Caco-2 (cell line): ENCODE measurements at regions not wholly inside any gene's neighbourhood (a gene's known extent, or its start where the extent isn't known, plus 50 kb on each side); places are given as distances from the start of the nearest gene placed in this dataset.
A peak's percentile ranks its signal among the peaks of the same experiment; 100 is the strongest.
"Not testable (repeated sequence)": the region's sequence is repeated elsewhere in the genome, so short reads cannot be mapped to it uniquely, and the experiment has no call there.

Experiments
- BruUV-seq: library from RNA; stranded (reverse); fragments of 400-500 nt; replicated peaks from 2 replicates; lab custom pipeline; 2021; lab: Mats Ljungman, UMichigan
- CTCF ChIA-PET: fragments of 300-600 bp; sonication (Branson Sonifier 250); formaldehyde crosslinking; loops from one replicate; lab custom pipeline; 2022; ENCODE audit warnings: antibody characterized with exemption; lab: Charles Lee
- POLR2A ChIA-PET: fragments of 300-600 bp; sonication (Branson Sonifier 250); formaldehyde crosslinking; loops from one replicate; lab custom pipeline; 2022; ENCODE audit warnings: antibody characterized with exemption; lab: Charles Lee
- DNase-seq, 2 experiments: peaks; one replicate each; pipeline versions ENCODE4 v3.0.0 to v3.0.0-alpha.2; 2020 to 2022
- H3K27me3 ChIP-seq: replicated peaks from 2 replicates; pipeline ENCODE4 v1.6.0; 2011; ENCODE audit warnings: low read length; ENCODE audit not compliant: control insufficient read depth, insufficient read depth
- H3K36me3 ChIP-seq: 2 replicates; pipeline ENCODE4 v1.5.1; 2011; ENCODE audit warnings: low read length; ENCODE audit not compliant: control insufficient read depth, insufficient read depth
- H3K4me1 ChIP-seq: fragments of 250-450 bp; sonication (Bioruptor Pico); 2 replicates; pipeline ENCODE4 v1.5.1; 2020; ENCODE audit warnings: mild to moderate bottlenecking
- H3K4me3 ChIP-seq: 2 replicates; pipeline ENCODE4 v1.5.1; 2011; ENCODE audit warnings: low read depth, mild to moderate bottlenecking, control low read depth, low read length
- H3K9me3 ChIP-seq: fragments of 250-450 bp; sonication (Bioruptor Pico); 2 replicates; pipeline ENCODE4 v1.5.1; 2020; ENCODE audit warnings: mild to moderate bottlenecking, moderate library complexity
- H3K27ac Mint-ChIP-seq: one replicate; pipeline ENCODE4 v1.8.0; 2022; ENCODE audit warnings: mixed read lengths; ENCODE audit not compliant: unreplicated experiment
- H3K27me3 Mint-ChIP-seq: one replicate; pipeline ENCODE4 v1.8.0; 2022; ENCODE audit warnings: mixed read lengths; ENCODE audit not compliant: insufficient read depth, unreplicated experiment
- H3K36me3 Mint-ChIP-seq: one replicate; pipeline ENCODE4 v1.8.0; 2022; ENCODE audit warnings: mild to moderate bottlenecking, mixed read lengths; ENCODE audit not compliant: insufficient read depth, unreplicated experiment
- H3K4me1 Mint-ChIP-seq: one replicate; pipeline ENCODE4 v1.8.0; 2022; ENCODE audit warnings: low read depth, mixed read lengths; ENCODE audit not compliant: unreplicated experiment
- H3K4me3 Mint-ChIP-seq: one replicate; pipeline ENCODE4 v1.8.0; 2022; ENCODE audit warnings: mild to moderate bottlenecking, moderate library complexity, mixed read lengths; ENCODE audit not compliant: unreplicated experiment
- H3K9me3 Mint-ChIP-seq: one replicate; pipeline ENCODE4 v1.8.0; 2022; ENCODE audit warnings: mixed read lengths; ENCODE audit not compliant: unreplicated experiment
- intact Hi-C: fragments of 100-400 bp; cut with micrococcal nuclease; formaldehyde crosslinking; loops from one replicate; pipeline ENCODE4 v1.10.0; 2022; ENCODE audit not compliant: unreplicated experiment

DNA sequence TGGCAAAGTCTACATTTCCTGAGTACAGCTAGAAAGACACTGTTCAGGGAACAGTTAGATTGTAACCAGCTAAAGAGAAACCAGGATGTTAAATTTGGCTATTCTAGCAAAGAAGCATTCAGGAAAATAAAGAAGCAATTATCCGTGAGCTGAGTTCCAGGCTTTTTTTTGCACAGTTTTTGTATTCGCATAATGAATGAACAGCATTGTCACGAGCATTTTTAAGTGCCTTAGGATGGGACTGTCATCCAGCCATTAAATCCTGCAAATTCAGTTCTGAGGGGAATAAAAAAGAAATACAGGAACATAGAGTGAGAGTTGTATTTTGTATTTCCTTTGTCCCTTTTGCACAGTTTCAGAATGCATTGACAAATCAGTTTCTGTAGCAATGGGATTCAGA lies 1302.2 kb downstream of the CDH12 start:
- H3K27me3 Mint-ChIP-seq, H3K9me3 Mint-ChIP-seq, H3K4me1 Mint-ChIP-seq, H3K36me3 ChIP-seq, POLR2A ChIA-PET, CTCF ChIA-PET, BruUV-seq, DNase-seq, H3K27ac Mint-ChIP-seq, H3K4me1 ChIP-seq, intact Hi-C loops, H3K4me3 ChIP-seq, H3K4me3 Mint-ChIP-seq, H3K27me3 ChIP-seq, H3K36me3 Mint-ChIP-seq, H3K9me3 ChIP-seq: not testable (repeated sequence)

DNA sequence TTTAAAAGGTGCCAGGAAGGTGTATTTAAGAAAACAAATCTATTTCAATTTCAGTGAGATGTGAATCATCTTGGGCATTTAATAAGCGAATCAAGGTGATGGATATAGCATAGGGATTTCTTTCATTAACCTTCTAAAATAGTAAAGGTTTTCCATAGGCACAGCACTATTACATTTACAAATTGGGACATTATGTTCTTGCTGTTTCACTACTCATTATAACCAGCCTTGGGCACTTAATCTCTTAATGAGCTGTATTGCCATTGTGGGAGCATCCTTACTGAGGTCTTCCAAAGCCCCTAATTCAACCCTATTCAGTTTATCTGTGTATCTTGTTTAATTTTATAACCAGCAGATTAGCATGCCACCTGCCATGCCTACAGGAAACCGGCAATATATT lies 1305.5 kb downstream of the CDH12 start:
- H3K4me1 ChIP-seq, DNase-seq, H3K27me3 ChIP-seq, H3K4me1 Mint-ChIP-seq, H3K27me3 Mint-ChIP-seq, BruUV-seq, H3K9me3 ChIP-seq, H3K27ac Mint-ChIP-seq, H3K36me3 ChIP-seq, intact Hi-C loops, H3K4me3 ChIP-seq, H3K4me3 Mint-ChIP-seq, CTCF ChIA-PET, H3K36me3 Mint-ChIP-seq, H3K9me3 Mint-ChIP-seq, POLR2A ChIA-PET: not testable (repeated sequence)

DNA sequence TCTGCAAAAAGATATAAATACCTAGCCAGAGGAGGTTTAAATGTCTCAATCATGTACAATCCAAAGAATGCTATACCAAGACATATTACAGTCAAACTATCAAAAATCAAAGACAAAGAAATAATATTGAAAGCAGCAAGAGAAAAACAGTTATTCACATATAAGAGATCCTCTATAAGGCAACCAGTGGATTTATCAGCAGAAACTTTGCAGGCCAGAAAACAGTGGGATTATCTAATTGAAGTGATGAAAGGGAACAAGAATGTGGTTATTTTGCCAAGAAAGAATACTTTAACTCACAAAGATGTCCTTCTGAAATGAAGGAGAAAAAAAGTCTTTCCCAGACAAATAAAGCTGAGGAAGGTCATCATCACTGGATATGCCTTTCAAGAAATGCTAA lies 1318.0 kb downstream of the CDH12 start:
- H3K4me3 Mint-ChIP-seq, H3K9me3 Mint-ChIP-seq, H3K4me1 ChIP-seq, POLR2A ChIA-PET, BruUV-seq, DNase-seq, H3K4me3 ChIP-seq, H3K4me1 Mint-ChIP-seq, CTCF ChIA-PET, H3K36me3 Mint-ChIP-seq, H3K27ac Mint-ChIP-seq, H3K9me3 ChIP-seq, H3K36me3 ChIP-seq, H3K27me3 Mint-ChIP-seq, intact Hi-C loops, H3K27me3 ChIP-seq: not testable (repeated sequence)

DNA sequence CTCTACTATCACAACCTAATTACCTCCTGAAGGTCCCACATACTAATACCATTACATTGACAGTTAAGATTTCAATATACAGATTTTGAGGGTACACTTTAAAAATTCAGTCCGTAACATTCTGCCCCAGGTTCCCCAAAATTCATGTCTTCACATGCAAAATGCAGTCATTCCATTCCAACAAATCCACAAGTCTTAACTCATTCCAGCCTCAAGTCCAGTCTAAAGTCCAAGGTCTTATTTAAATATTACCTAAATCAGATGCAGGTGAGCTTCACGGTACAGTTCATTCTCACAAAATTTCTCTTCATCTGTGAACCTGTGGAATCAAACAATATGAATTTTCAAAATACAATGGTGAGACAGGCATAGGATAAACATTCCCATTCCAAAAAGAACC lies 1332.0 kb downstream of the CDH12 start:
- not testable (repeated sequence) for BruUV-seq

DNA sequence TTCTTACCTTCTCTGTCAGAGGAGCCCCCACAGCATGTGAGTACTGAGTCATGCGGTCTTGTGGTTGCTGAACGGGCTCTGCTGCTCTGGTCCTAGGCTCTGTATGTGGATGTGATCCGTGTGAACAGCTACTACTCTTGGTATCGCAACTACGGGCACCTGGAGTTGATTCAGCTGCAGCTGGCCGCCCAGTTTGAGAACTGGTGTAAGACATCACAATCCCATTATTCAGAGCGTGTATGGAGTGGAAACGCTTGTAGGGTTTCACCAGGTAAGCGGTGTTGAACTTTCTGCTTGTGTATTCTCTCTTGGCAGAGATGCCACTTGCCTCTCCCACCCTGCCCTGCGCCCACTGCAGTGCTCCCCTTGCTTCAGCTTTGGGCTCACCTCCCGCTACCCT lies 1356.2 kb downstream of the CDH12 start:
- H3K27me3 Mint-ChIP-seq, H3K36me3 ChIP-seq, H3K4me1 Mint-ChIP-seq, H3K27me3 ChIP-seq, H3K27ac Mint-ChIP-seq, DNase-seq, H3K4me1 ChIP-seq, H3K4me3 ChIP-seq, H3K36me3 Mint-ChIP-seq, intact Hi-C loops, CTCF ChIA-PET, BruUV-seq, H3K9me3 Mint-ChIP-seq, POLR2A ChIA-PET, H3K4me3 Mint-ChIP-seq, H3K9me3 ChIP-seq: not testable (repeated sequence)

More for the DNA sequence above, 1332.0 kb downstream of the CDH12 start:
- Mint-ChIP-seq H3K4me3 (peak overlapping the region; percentile 30), H3K27ac (peak overlapping the region; percentile 84), H3K4me1 (peaks cover 18% of the 10 kb centered on the region)
- POLR2A ChIA-PET, H3K9me3 ChIP-seq, DNase-seq, H3K4me3 ChIP-seq, H3K27me3 Mint-ChIP-seq, H3K4me1 ChIP-seq, H3K9me3 Mint-ChIP-seq, intact Hi-C loops, H3K36me3 Mint-ChIP-seq, H3K27me3 ChIP-seq, H3K36me3 ChIP-seq, CTCF ChIA-PET: not testable (repeated sequence)

DNA sequence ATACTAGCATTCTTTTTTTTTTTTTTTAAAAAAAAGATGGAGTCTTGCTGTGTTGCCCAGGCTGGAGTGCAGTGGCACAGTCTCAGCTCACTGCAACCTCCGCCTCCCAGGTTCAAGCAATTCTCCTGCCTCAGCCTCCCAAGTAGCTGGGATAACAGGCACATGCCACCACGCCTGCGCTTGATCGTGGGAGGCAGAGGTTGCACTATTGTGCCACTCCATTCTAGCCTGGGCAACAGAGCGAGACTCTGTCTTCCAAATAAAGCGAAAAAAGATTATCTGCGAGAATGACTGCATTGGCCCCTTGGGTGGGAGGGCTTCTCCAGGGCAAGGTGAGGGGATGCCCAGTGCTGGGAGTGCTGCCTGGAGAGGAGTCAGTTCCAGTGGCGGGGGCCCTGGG lies 1357.1 kb downstream of the CDH12 start:
- POLR2A ChIA-PET, H3K27ac Mint-ChIP-seq: not testable (repeated sequence)

DNA sequence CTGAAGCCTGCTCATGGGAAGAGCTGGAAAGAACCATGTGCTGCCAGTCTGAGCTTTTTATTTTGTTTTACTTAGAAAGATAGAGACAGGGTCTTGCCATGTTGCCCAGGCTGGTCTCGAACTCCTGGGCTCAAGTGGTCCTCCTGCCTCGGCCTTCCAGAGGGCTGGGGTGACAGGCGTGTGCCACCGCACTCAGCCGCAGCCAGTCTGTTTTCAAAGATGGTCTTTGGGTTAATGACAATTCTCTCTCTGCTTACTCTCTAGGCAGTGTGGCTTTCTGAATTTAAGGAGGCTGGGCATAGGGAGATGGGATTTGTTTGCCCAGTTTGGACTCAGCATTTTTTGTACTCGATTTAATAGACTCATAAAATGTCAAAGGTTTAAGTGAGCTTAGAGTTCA lies 1357.9 kb downstream of the CDH12 start:
- BruUV-seq, POLR2A ChIA-PET, H3K9me3 Mint-ChIP-seq, H3K27ac Mint-ChIP-seq, intact Hi-C loops, H3K4me1 ChIP-seq, DNase-seq, H3K27me3 Mint-ChIP-seq, H3K36me3 Mint-ChIP-seq, H3K36me3 ChIP-seq, CTCF ChIA-PET, H3K4me3 Mint-ChIP-seq, H3K27me3 ChIP-seq, H3K9me3 ChIP-seq, H3K4me1 Mint-ChIP-seq, H3K4me3 ChIP-seq: not testable (repeated sequence)

More for the DNA sequence above, 1357.1 kb downstream of the CDH12 start:
- H3K4me1 Mint-ChIP-seq, H3K36me3 ChIP-seq, DNase-seq, H3K4me1 ChIP-seq, H3K4me3 Mint-ChIP-seq, H3K9me3 Mint-ChIP-seq, H3K9me3 ChIP-seq, H3K4me3 ChIP-seq, H3K36me3 Mint-ChIP-seq, intact Hi-C loops, H3K27me3 Mint-ChIP-seq, BruUV-seq, CTCF ChIA-PET, H3K27me3 ChIP-seq: not testable (repeated sequence)
